NCI-H1092 (cell line): ENCODE measurements at regions not wholly inside any gene's neighbourhood (a gene's known extent, or its start where the extent isn't known, plus 50 kb on each side); places are given as distances from the start of the nearest gene placed in this dataset.

Experiments used
- DNase-seq: peaks from one replicate; lab custom pipeline; 2025; lab: John Stamatoyannopoulos, UW

DNA sequence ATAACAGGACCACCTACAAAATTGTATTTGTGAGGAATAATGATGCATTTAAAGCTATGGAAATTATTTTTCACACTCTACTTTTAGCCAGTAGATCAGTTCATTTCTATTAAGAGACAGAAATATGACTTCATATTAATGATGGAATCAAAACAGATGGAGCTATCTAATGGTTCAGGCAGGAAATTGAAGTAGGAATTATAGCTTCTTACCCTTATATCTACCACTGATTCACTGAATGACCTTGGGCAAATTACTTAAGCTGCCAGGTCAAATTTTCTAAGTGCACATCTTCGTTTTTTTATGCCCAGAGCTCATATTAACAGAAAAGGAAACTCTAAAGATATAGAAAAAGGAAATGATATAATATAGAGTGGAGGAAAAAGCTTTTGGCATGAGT, 323.1 kb downstream of the PCDH10 start:
- no peak for DNase-seq

GRCh38 chr4:133467290-133467947, 318.3 kb downstream of the PCDH10 start:
- DNase-seq, result no peak

GRCh38 chr4:133465022-133465421, 315.9 kb downstream of the PCDH10 start:
- no peak for DNase-seq

DNA sequence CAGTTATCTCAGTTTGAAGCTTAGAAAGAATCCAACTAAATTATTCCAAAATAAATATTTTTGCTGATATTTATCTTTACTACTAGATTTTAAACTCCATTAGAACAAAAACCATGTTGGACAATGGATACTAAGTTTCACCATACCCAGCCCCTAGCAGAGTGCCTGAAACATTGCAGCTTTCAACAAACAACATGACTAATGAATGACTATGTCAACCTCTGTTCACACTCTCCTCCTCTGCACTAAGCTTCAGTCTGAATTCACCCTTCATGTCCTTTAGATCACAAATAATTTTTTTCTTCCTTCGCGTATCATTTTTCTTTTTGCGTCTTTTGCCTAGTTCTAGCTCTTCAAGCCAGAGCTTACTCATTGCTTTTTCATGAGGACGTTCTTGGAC, 315.2 kb downstream of the PCDH10 start:
- no peak for DNase-seq

DNA sequence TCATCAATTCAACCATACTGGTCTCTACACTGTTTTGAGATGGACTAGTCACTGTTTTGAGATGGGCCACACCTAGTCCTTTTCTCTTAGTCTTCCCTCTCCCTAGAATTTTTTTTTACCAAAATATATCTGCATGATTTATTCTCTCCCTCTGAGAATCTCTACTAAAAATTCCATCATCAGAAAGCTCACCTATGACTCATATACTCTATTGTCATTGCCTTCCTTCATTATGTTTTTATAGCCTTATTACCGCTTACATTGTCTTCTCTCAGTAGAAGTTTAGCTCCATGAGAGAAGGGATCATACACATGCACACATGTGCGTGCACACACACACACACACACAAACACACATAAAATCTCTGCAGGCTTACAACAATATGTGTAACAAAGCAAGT, 303.6 kb downstream of the PCDH10 start:
- no peak for DNase-seq

DNA sequence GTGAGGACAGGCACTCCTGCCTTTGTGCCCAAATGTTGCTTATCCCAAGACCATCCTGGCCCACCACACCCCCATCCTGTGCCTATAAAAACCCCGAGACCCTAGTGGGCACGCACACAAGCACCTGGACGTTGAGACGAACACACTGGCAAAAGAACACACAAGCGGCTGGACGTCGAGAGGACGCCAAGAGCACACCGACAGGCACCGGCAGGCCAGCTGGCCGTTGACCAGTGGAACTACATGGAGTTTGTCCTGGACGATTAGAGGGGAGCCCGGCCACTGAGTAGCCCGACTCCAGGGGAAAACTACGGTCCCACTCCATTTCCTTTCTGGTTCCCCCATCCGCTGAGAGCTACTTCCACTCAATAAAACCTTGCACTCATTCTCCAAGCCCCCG, 301.7 kb downstream of the PCDH10 start:
- no peak for DNase-seq

GRCh38 chr4:133440404-133440803, 291.3 kb downstream of the PCDH10 start:
- no peak for DNase-seq

- DNase-seq, result no peak
Measured at GRCh38 chr4:133439830-133440229, 290.7 kb downstream of the PCDH10 start.

DNA sequence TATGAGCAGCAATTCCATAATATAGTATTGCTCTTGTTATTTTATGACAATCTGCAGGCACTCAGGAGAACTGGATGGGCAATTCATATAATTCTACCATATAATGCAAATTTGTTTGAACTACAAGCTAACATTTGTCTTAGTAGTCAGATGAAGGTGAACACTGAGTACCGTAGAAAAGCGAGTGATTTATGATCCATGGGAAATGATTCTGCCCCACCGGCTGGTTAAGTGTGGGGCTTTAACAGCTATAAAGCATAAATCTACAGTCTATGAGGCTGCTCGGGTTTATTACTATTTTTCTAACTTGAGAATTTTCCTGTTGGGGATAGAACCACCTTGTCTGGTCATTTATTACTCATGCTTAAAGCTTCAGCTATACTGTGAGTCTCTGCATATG, 275.5 kb downstream of the PCDH10 start:
- no peak for DNase-seq

- no peak for DNase-seq
Measured at GRCh38 chr4:133403913-133404312, 254.8 kb downstream of the PCDH10 start.

GRCh38 chr4:133402616-133403015, 253.5 kb downstream of the PCDH10 start:
- DNase-seq, result no peak

GRCh38 chr4:133394971-133395627, 246.0 kb downstream of the PCDH10 start:
- no peak for DNase-seq

GRCh38 chr4:133390198-133390855, 241.2 kb downstream of the PCDH10 start:
- no peak for DNase-seq

DNA sequence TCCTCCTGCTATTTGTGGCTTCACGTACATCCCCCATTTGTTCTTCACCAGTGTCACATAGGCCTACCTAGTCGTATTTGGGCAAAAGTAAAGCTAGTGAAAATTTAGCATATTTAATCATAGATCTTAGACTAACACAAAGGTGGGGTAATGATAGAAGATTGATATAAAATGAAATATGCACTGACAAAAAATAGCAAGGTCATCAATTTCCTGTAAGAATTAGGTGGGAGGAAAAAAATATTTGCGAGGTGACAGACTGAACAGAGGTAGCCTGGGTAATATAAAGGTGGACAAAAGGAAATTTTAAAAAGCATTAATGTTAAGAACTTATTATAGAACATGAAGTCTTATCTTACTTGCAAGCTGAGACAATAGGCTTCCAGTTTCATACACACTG, 239.9 kb downstream of the PCDH10 start:
- no peak for DNase-seq

- DNase-seq, result no peak
Measured at GRCh38 chr4:133385161-133385954, 236.3 kb downstream of the PCDH10 start.

GRCh38 chr4:133379681-133380438, 230.8 kb downstream of the PCDH10 start:
- no peak for DNase-seq

DNA sequence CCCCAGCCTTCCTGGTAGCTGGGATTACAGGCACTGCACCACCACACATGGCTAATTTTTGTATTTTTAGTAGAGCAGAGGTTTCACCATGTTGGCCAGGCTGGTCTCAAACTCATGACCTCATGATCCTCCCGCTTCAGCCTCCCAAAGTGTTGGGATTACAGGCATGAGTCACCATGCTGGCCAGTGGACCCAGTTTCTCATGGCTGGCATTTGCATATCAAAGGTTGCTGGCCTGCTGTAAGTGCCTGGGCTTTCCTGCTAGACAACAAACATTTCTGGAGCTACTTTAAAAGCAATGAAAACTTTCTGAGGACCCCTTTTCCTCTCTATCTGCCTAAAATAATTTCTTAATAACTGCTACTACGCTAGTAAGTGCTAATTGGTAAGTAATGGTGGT, 228.2 kb downstream of the PCDH10 start:
- DNase-seq, result no peak

DNA sequence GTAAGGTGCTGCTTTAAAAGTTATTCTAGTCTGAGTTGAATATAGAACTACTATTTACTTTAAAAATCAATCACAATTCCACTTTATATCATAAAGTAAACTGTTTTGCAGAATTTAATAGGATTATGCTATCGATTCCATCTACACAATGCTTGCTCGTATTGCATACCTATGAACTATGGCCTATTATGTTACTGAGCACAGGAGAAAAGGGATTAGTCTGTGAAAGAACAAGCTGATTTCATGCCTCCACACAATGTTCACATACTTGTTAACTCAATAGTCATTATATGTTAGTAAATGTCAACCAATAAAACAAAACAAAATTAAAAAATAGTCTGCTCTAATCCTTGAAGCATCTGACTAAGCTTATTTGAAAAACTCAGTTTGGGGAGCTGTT, 223.6 kb downstream of the PCDH10 start:
- no peak for DNase-seq

DNA sequence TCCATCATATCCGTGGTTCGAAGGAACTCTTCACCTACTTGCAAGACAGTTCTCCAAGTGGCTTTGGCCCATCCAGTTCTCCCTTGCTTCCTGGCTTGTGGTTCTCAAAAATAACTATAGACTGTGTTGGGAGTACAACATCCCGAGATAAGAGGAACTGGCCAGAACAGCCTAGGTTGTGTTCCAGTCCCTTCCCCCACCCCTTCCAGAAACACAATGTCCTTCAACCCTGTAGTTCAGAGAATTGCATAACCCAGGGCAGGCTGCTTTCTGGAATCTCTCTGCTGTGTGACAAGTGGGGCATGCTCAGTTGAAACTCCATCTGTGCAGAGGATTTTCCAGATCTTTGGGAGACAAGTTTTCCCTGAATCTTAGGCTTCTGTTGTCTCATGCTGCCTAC, 206.5 kb downstream of the PCDH10 start:
- no peak for DNase-seq

GRCh38 chr4:133347409-133347808, 198.3 kb downstream of the PCDH10 start:
- no peak for DNase-seq

DNA sequence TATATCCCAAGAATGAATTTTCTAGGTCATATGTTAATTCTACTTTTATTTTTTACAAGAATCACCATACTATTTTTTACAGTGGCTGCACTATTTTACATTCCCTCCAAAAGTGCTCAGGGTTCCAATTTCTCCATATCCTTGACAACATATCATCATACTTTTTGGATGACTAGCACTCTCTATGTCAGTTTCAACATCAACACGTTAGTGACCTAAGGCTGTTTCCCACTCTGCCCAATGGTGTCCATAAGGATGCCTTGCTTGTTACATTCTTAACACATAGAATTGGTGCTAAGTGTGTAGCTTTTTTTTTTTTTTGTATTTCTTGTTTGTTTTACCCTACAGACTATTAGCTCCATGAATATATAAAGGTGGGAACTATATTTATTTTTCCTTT, 175.4 kb downstream of the PCDH10 start:
- no peak for DNase-seq

DNA sequence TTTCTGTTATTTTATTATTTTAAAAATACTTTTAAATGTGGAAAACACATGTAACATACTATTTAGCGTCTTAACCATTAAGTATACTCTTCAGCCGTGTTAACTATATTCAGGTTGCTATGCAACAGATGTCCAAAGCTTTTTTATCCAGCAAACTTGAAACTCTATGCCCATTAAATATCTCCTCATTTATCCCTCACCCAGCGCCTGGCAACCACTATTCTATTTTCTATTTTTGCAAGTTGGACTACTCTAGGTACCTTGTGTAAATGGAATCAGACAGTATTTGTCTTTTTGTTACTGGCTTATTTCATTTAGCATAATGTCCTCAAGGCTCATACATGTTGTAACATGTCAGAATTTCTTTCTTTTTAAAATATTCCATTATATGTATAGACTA, 174.6 kb downstream of the PCDH10 start:
- DNase-seq, result no peak
